ENCODE measurements at regions not wholly inside any gene's neighbourhood (a gene's known extent, or its start where the extent isn't known, plus 50 kb on each side); places are given as distances from the start of the nearest gene placed in this dataset.

- Histone ChIP-seq H3K4ac (ENCODE audit: low read depth, low read length) (no peak overlapping the region), H3K9ac (ENCODE audit: low read depth, low read length) (no peak overlapping the region), H3K27ac (ENCODE audit: insufficient read depth, low read length) (no peak overlapping the region), H2BK20ac (ENCODE audit: low read depth, low read length) (no peak overlapping the region), H2BK120ac (ENCODE audit: low read depth, low read length) (no peak overlapping the region), H3K4me3 (ENCODE audit: insufficient read depth, low read depth, low read length) (no peak overlapping the region), H3K79me1 (ENCODE audit: low read depth in 1 of 2, low read length in 2 of 2) (no peaks in the 10 kb centered on the region), H3K36me3 (ENCODE audit: control insufficient read depth, insufficient read depth, low read length) (no peaks in the 10 kb centered on the region), H2BK5ac (ENCODE audit: low read depth, low read length, poor library complexity, severe bottlenecking) (no peak overlapping the region), H2AFZ (replicated peaks; ENCODE audit: low read length, poor library complexity) (no peak overlapping the region), H3K9me1 (ENCODE audit: insufficient read depth, low read length) (no peaks in the 10 kb centered on the region), H3K56ac (ENCODE audit: extremely low read depth, insufficient read depth, low read length) (no peak overlapping the region), H4K91ac (ENCODE audit: insufficient read depth, low read depth, low read length) (no peak overlapping the region), H3K14ac (replicated peaks; ENCODE audit: low read depth, low read length) (no peak overlapping the region), H3K4me1 (ENCODE audit: control insufficient read depth, insufficient read depth, low read length) (no peaks in the 10 kb centered on the region), H4K8ac (ENCODE audit: low read depth in 2 of 2, low read length in 2 of 2) (no peak overlapping the region), H3K23ac (ENCODE audit: low read depth, low read length) (no peak overlapping the region), H3K18ac (ENCODE audit: low read depth, low read length) (no peak overlapping the region), H3K27me3 (ENCODE audit: control insufficient read depth, insufficient read depth, low read length) (peaks cover 9% of the 10 kb centered on the region), H2BK15ac (ENCODE audit: low read depth, low read length) (no peak overlapping the region), H2AK5ac (ENCODE audit: low read depth, low read length) (no peak overlapping the region), H3K9me3 (ENCODE audit: control insufficient read depth, insufficient read depth, low read length) (no peaks in the 10 kb centered on the region), H3K4me2 (ENCODE audit: low read depth, low read length) (no peak overlapping the region), H4K5ac (ENCODE audit: low read depth, low read length) (no peak overlapping the region), H2AK9ac (replicated peaks; ENCODE audit: low read depth, low read length, poor library complexity) (no peak overlapping the region), H4K20me1 (ENCODE audit: insufficient read depth, low read length) (no peaks in the 10 kb centered on the region)
- intact Hi-C loops (cut with micrococcal nuclease): no loop called here
- DNase-seq: no peak
- no CpG with 5 or more reads among the region's 1 CpG for WGBS, 2 experiments (ENCODE audit: extremely low coverage in 2 of 2, insufficient read length in 1 of 2)
- BruUV-seq (replicated peaks): no TSS peak
- dilution Hi-C loops (cut with HindIII; ENCODE audit: low sequenced_read_pairs, unreplicated experiment): no loop called here
- CTCF ChIA-PET: no interaction called here
- in situ Hi-C loops (cut with MboI; ENCODE audit: low sequenced_read_pairs): no loop called here
- POLR2A ChIA-PET (ENCODE audit: unreplicated experiment): no interaction called here
- TF ChIP-seq RAD21 (IDR thresholded peaks at IDR 0.05; ENCODE audit: low read length): no peak
- no peak for TF ChIP-seq CEBPB (IDR thresholded peaks at IDR 0.05; ENCODE audit: low read depth, low read length)
- TF ChIP-seq MAFK (IDR thresholded peaks at IDR 0.05; ENCODE audit: low read depth, low read length): no peak
- no peak for TF ChIP-seq POLR2A (IDR thresholded peaks at IDR 0.05; ENCODE audit: low read depth, low read length)
- TF ChIP-seq RCOR1 (IDR thresholded peaks at IDR 0.05; ENCODE audit: insufficient replicate concordance, low read length): no peak
- TF ChIP-seq ELK1 (IDR thresholded peaks at IDR 0.05; ENCODE audit: borderline replicate concordance, low read depth, low read length): no peak
- TF ChIP-seq SMC3 (IDR thresholded peaks at IDR 0.05; ENCODE audit: low read depth, low read length): no peak
- no peak for TF ChIP-seq MAZ (IDR thresholded peaks at IDR 0.05; ENCODE audit: borderline replicate concordance, low read depth, low read length)
- TF ChIP-seq, protein P1, sequence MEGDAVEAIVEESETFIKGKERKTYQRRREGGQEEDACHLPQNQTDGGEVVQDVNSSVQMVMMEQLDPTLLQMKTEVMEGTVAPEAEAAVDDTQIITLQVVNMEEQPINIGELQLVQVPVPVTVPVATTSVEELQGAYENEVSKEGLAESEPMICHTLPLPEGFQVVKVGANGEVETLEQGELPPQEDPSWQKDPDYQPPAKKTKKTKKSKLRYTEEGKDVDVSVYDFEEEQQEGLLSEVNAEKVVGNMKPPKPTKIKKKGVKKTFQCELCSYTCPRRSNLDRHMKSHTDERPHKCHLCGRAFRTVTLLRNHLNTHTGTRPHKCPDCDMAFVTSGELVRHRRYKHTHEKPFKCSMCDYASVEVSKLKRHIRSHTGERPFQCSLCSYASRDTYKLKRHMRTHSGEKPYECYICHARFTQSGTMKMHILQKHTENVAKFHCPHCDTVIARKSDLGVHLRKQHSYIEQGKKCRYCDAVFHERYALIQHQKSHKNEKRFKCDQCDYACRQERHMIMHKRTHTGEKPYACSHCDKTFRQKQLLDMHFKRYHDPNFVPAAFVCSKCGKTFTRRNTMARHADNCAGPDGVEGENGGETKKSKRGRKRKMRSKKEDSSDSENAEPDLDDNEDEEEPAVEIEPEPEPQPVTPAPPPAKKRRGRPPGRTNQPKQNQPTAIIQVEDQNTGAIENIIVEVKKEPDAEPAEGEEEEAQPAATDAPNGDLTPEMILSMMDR (conservative IDR thresholded peaks at IDR 0.05; ENCODE audit: low read depth, low read length): no peak
- no peak for ATAC-seq (ENCODE audit: low read depth)
Observed at GRCh38 chr9:108586471-108587139, 269.2 kb downstream of the ACTL7B start.
